ENCODE measurements at regions not wholly inside any gene's neighbourhood (a gene's known extent, or its start where the extent isn't known, plus 50 kb on each side); places are given as distances from the start of the nearest gene placed in this dataset.
"Not testable (repeated sequence)": the region's sequence is repeated elsewhere in the genome, so short reads cannot be mapped to it uniquely, and the experiment has no call there.

- Histone ChIP-seq H3K9ac (ENCODE audit: extremely low read depth, low read length, poor library complexity, severe bottlenecking) (no peak overlapping the region), H3K4me3 (ENCODE audit: low read length) (no peak overlapping the region), H3K9me3 (ENCODE audit: control insufficient read depth, low read length) (no peaks in the 10 kb centered on the region), H3K4me1 (ENCODE audit: control insufficient read depth, insufficient read depth, low read length) (no peaks in the 10 kb centered on the region), H3K27ac (ENCODE audit: low read depth, low read length) (no peak overlapping the region), H3K27me3 (ENCODE audit: control insufficient read depth, insufficient read depth, low read length, poor library complexity, severe bottlenecking) (no peaks in the 10 kb centered on the region), H3K36me3 (ENCODE audit: control insufficient read depth, insufficient read depth, low read length) (no peaks in the 10 kb centered on the region)
- Mint-ChIP-seq H3K27ac (no peak overlapping the region), H3K4me1 (no peaks in the 10 kb centered on the region), H3K4me3 (no peak overlapping the region), H3K27me3 (ENCODE audit: insufficient read depth) (no peaks in the 10 kb centered on the region), H3K9me3 (peaks cover 4% of the 10 kb centered on the region), H3K36me3 (ENCODE audit: low read depth) (no peaks in the 10 kb centered on the region)
- 91% methylated on average over 1 of the region's 1 CpG; no CpG with 5 or more reads in 1 of the 2 experiments for WGBS, 2 experiments (ENCODE audit: insufficient coverage in 1 of 2, insufficient read length in 1 of 2)
- no peak for DNase-seq
- TF ChIP-seq CTCF (conservative IDR thresholded peaks at IDR 0.05): no peak
These were observed 738.0 kb upstream of the PITX2 start for GRCh38 chr4:111360906-111361305.

- no peak overlapping the region for H3K27ac Mint-ChIP-seq
- no peak for TF ChIP-seq CTCF (conservative IDR thresholded peaks at IDR 0.05)
These were observed 740.1 kb upstream of the PITX2 start for GRCh38 chr4:111362941-111363361.

GRCh38 chr4:111377880-111378279 is 755.0 kb upstream of the PITX2 start:
- not testable (repeated sequence) for H3K27ac ChIP-seq (ENCODE audit: low read depth, low read length); H3K4me1 Mint-ChIP-seq; H3K4me1 ChIP-seq (ENCODE audit: control insufficient read depth, insufficient read depth, low read length); H3K27me3 Mint-ChIP-seq (ENCODE audit: insufficient read depth); H3K9ac ChIP-seq (ENCODE audit: extremely low read depth, low read length, poor library complexity, severe bottlenecking); H3K36me3 ChIP-seq (ENCODE audit: control insufficient read depth, insufficient read depth, low read length); H3K27me3 ChIP-seq (ENCODE audit: control insufficient read depth, insufficient read depth, low read length, poor library complexity, severe bottlenecking); DNase-seq; H3K27ac Mint-ChIP-seq; H3K4me3 Mint-ChIP-seq; H3K36me3 Mint-ChIP-seq (ENCODE audit: low read depth); H3K9me3 ChIP-seq (ENCODE audit: control insufficient read depth, low read length); H3K4me3 ChIP-seq (ENCODE audit: low read length)
- WGBS, 2 experiments (ENCODE audit: insufficient coverage in 1 of 2, insufficient read length in 1 of 2): 95 to 97% methylated on average over 6 to 14 of the region's 14 CpGs
- H3K9me3 Mint-ChIP-seq: peaks cover 39% of the 10 kb centered on the region

More at GRCh38 chr4:111362941-111363361, 740.1 kb upstream of the PITX2 start:
- no peak overlapping the region for H3K4me3 ChIP-seq (ENCODE audit: low read length)
- H3K27me3 ChIP-seq (ENCODE audit: control insufficient read depth, insufficient read depth, low read length, poor library complexity, severe bottlenecking): no peaks in the 10 kb centered on the region
- Mint-ChIP-seq H3K27me3 (ENCODE audit: insufficient read depth) (no peaks in the 10 kb centered on the region), H3K9me3 (peaks cover 4% of the 10 kb centered on the region), H3K36me3 (ENCODE audit: low read depth) (no peaks in the 10 kb centered on the region), H3K4me3 (no peak overlapping the region), H3K4me1 (no peaks in the 10 kb centered on the region)
- H3K27ac ChIP-seq (ENCODE audit: low read depth, low read length): no peak overlapping the region
- H3K9ac ChIP-seq (ENCODE audit: extremely low read depth, low read length, poor library complexity, severe bottlenecking): no peak overlapping the region
- DNase-seq: peak; percentile 41
- no peaks in the 10 kb centered on the region for H3K36me3 ChIP-seq (ENCODE audit: control insufficient read depth, insufficient read depth, low read length)
- no peaks in the 10 kb centered on the region for H3K4me1 ChIP-seq (ENCODE audit: control insufficient read depth, insufficient read depth, low read length)
- H3K9me3 ChIP-seq (ENCODE audit: control insufficient read depth, low read length): no peaks in the 10 kb centered on the region
- 100% methylated on average over 1 of the region's 1 CpG; no CpG with 5 or more reads in 1 of the 2 experiments for WGBS, 2 experiments (ENCODE audit: insufficient coverage in 1 of 2, insufficient read length in 1 of 2)

- Mint-ChIP-seq H3K27me3 (ENCODE audit: insufficient read depth) (no peaks in the 10 kb centered on the region), H3K36me3 (ENCODE audit: low read depth) (no peaks in the 10 kb centered on the region), H3K4me1 (no peaks in the 10 kb centered on the region), H3K4me3 (no peak overlapping the region), H3K9me3 (no peaks in the 10 kb centered on the region), H3K27ac (no peak overlapping the region)
- Histone ChIP-seq H3K9ac (ENCODE audit: extremely low read depth, low read length, poor library complexity, severe bottlenecking) (no peak overlapping the region), H3K27ac (ENCODE audit: low read depth, low read length) (no peak overlapping the region), H3K27me3 (ENCODE audit: control insufficient read depth, insufficient read depth, low read length, poor library complexity, severe bottlenecking) (no peaks in the 10 kb centered on the region), H3K36me3 (ENCODE audit: control insufficient read depth, insufficient read depth, low read length) (no peaks in the 10 kb centered on the region), H3K4me3 (ENCODE audit: low read length) (no peak overlapping the region), H3K4me1 (ENCODE audit: control insufficient read depth, insufficient read depth, low read length) (no peaks in the 10 kb centered on the region), H3K9me3 (ENCODE audit: control insufficient read depth, low read length) (no peaks in the 10 kb centered on the region)
- WGBS, 2 experiments (ENCODE audit: insufficient coverage in 1 of 2, insufficient read length in 1 of 2): 80% methylated on average over 1 of the region's 1 CpG; no CpG with 5 or more reads in 1 of the 2 experiments
- no peak for DNase-seq
- no peak for TF ChIP-seq CTCF (conservative IDR thresholded peaks at IDR 0.05)
These were observed 756.7 kb upstream of the FAM241A start for GRCh38 chr4:111388561-111388960.
